GM18507 (cell line): ENCODE measurements at regions not wholly inside any gene's neighbourhood (a gene's known extent, or its start where the extent isn't known, plus 50 kb on each side); places are given as distances from the start of the nearest gene placed in this dataset.
A peak's percentile ranks its signal among the peaks of the same experiment; 100 is the strongest.

Source experiments
- DNase-seq: peaks from one replicate; pipeline ENCODE4 v3.0.0; 2011; ENCODE audit warnings: low read depth; ENCODE audit not compliant: insufficient read length; ENCODE audit errors: extremely low spot score
- FAIRE-seq: peaks from 2 replicates; lab custom pipeline; 2011; peaks lifted over from hg19 to GRCh38; lab: Jason Lieb, UNC

- FAIRE-seq (no peak), DNase-seq (no peak)
Observed at GRCh38 chr15:85847031-85847430, 52.3 kb upstream of the KLHL25 start.

- DNase-seq (no peak), FAIRE-seq (no peak)
Observed at GRCh38 chr15:85849946-85850345, 55.2 kb upstream of the KLHL25 start.

- FAIRE-seq (no peak), DNase-seq (no peak)
Observed at GRCh38 chr15:85852969-85853368, 58.2 kb upstream of the KLHL25 start.

- DNase-seq = peak; percentile 58
- peak; percentile 81 for FAIRE-seq
Observed at GRCh38 chr15:85854345-85855097, 59.8 kb upstream of the KLHL25 start.

GRCh38 chr15:85858586-85859375 is 64.1 kb upstream of the KLHL25 start:
- FAIRE-seq (peak; percentile 75), DNase-seq (peak; percentile 35)

GRCh38 chr15:85859671-85860070 is 64.9 kb upstream of the KLHL25 start:
- no peak for FAIRE-seq
- no peak for DNase-seq

GRCh38 chr15:85860394-85861161 is 65.9 kb upstream of the KLHL25 start:
- DNase-seq = no peak
- FAIRE-seq = no peak

- FAIRE-seq = peak; percentile 59
Observed at GRCh38 chr15:85865070-85865684, 70.5 kb upstream of the KLHL25 start.

GRCh38 chr15:85867250-85867649 is 72.5 kb upstream of the KLHL25 start:
- DNase-seq (no peak), FAIRE-seq (no peak)

More at GRCh38 chr15:85865070-85865684, 70.5 kb upstream of the KLHL25 start:
- DNase-seq = no peak

- FAIRE-seq = no peak
- no peak for DNase-seq
Observed at GRCh38 chr15:85869124-85869523, 74.4 kb upstream of the KLHL25 start.

GRCh38 chr15:85870216-85871014 is 75.7 kb upstream of the KLHL25 start:
- FAIRE-seq (no peak), DNase-seq (no peak)

- no peak for DNase-seq
- FAIRE-seq = no peak
Observed at GRCh38 chr15:85871545-85871944, 76.8 kb upstream of the KLHL25 start.

GRCh38 chr15:85872125-85872524 is 77.4 kb upstream of the KLHL25 start:
- FAIRE-seq (no peak), DNase-seq (no peak)

GRCh38 chr15:85874236-85874635 is 79.5 kb upstream of the KLHL25 start:
- no peak for FAIRE-seq

GRCh38 chr15:85875756-85876155 is 81.0 kb upstream of the KLHL25 start:
- DNase-seq (no peak), FAIRE-seq (no peak)

More at GRCh38 chr15:85874236-85874635, 79.5 kb upstream of the KLHL25 start:
- DNase-seq = no peak

GRCh38 chr15:85878828-85879225 is 84.1 kb upstream of the KLHL25 start:
- FAIRE-seq (no peak), DNase-seq (no peak)

GRCh38 chr15:85879334-85880163 is 84.8 kb upstream of the KLHL25 start:
- DNase-seq (no peak), FAIRE-seq (no peak)
